ENCODE measurements at regions not wholly inside any gene's neighbourhood (a gene's known extent, or its start where the extent isn't known, plus 50 kb on each side); places are given as distances from the start of the nearest gene placed in this dataset.

- TF ChIP-seq NFRKB (IDR thresholded peaks at IDR 0.05) (no peak), NR2C2 (CRISPR knock-in tag; IDR thresholded peaks at IDR 0.05; ENCODE audit: borderline replicate concordance) (no peak), ZNF766 (CRISPR knock-in tag; IDR thresholded peaks at IDR 0.05; ENCODE audit: borderline replicate concordance) (no peak), IRF1 (CRISPR knock-in tag; IDR thresholded peaks at IDR 0.05; ENCODE audit: low read depth) (no peak), SMAD3 (CRISPR knock-in tag; IDR thresholded peaks at IDR 0.05) (no peak)
- TF ChIP-seq, protein P1, sequence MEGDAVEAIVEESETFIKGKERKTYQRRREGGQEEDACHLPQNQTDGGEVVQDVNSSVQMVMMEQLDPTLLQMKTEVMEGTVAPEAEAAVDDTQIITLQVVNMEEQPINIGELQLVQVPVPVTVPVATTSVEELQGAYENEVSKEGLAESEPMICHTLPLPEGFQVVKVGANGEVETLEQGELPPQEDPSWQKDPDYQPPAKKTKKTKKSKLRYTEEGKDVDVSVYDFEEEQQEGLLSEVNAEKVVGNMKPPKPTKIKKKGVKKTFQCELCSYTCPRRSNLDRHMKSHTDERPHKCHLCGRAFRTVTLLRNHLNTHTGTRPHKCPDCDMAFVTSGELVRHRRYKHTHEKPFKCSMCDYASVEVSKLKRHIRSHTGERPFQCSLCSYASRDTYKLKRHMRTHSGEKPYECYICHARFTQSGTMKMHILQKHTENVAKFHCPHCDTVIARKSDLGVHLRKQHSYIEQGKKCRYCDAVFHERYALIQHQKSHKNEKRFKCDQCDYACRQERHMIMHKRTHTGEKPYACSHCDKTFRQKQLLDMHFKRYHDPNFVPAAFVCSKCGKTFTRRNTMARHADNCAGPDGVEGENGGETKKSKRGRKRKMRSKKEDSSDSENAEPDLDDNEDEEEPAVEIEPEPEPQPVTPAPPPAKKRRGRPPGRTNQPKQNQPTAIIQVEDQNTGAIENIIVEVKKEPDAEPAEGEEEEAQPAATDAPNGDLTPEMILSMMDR (CRISPR knock-in tag; IDR thresholded peaks at IDR 0.05): no peak
Observed at GRCh38 chr4:20338841-20339240, 87.1 kb downstream of the SLIT2 start.
